Activated B cell treated with CpG ODN at 0.5 μM for 24 hours (primary cell): ENCODE measurements at regions not wholly inside any gene's neighbourhood (a gene's known extent, or its start where the extent isn't known, plus 50 kb on each side); places are given as distances from the start of the nearest gene placed in this dataset.

Experiments
- ATAC-seq: fragments of 200-7000 bp; cut with Tn5 transposase; one replicate; pipeline ENCODE4 v1.10.0; 2021; ENCODE audit warnings: low read depth, mild to moderate bottlenecking, moderate library complexity
- CTCF ChIA-PET: fragments of 350-600 bp; sonication (Branson Sonifier 250); formaldehyde crosslinking; loops from one replicate; lab custom pipeline; 2021; ENCODE audit warnings: antibody characterized with exemption; lab: Charles Lee
- POLR2A ChIA-PET: fragments of 350-600 bp; sonication (Branson Sonifier 250); formaldehyde crosslinking; loops from one replicate; lab custom pipeline; 2021; ENCODE audit warnings: antibody characterized with exemption; lab: Charles Lee
- DNase-seq: peaks from one replicate; pipeline ENCODE4 v3.0.0; 2022
- H3K27ac Mint-ChIP-seq: one replicate; pipeline ENCODE4 v1.8.0; 2020; ENCODE audit warnings: mixed read lengths
- H3K27me3 Mint-ChIP-seq: one replicate; pipeline ENCODE4 v1.8.0; 2021; ENCODE audit warnings: mixed read lengths
- H3K36me3 Mint-ChIP-seq: one replicate; pipeline ENCODE4 v1.8.0; 2021; ENCODE audit warnings: low read depth, mixed read lengths
- H3K4me1 Mint-ChIP-seq: one replicate; pipeline ENCODE4 v1.8.0; 2021; ENCODE audit warnings: mixed read lengths
- H3K4me3 Mint-ChIP-seq: one replicate; pipeline ENCODE4 v1.8.0; 2020; ENCODE audit warnings: mild to moderate bottlenecking, mixed read lengths
- H3K9me3 Mint-ChIP-seq: one replicate; pipeline ENCODE4 v1.8.0; 2020; ENCODE audit warnings: mixed read lengths
- intact Hi-C: fragments of 100-400 bp; cut with micrococcal nuclease; formaldehyde crosslinking; loops from one replicate; pipeline ENCODE4 v1.15.1; 2024
- TF ChIP-seq, protein P1 (sequence below): fragments of 200-600 bp; IDR thresholded peaks from one replicate; pipeline ENCODE4 v1.8.0; 2022; ENCODE audit warnings: antibody characterized with exemption, mild to moderate bottlenecking

DNA sequence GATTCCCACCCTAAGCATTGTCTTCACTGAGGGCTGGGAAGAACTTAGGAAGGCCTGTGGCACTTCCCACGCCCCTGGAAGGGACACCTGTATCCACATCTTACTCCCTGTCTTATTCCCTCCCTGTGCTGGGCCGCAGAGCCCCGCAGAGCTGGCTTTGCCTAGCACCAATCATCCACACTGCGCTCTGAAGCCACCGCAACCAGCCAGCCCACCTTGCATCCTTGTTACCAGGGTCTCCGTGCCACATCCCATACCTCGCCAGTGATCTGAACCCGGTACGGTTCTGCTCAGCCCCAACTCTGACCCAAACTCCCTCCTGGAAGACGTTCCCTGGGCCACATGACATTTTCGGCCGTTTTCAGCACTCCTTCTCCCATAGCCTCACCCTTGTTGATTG lies 101.4 kb upstream of the PITRM1 start:
- H3K27ac Mint-ChIP-seq = no peak overlapping the region
- ATAC-seq = no peak
- peaks cover 4% of the 10 kb centered on the region for H3K9me3 Mint-ChIP-seq
- intact Hi-C loops = no loop called here
- DNase-seq = no peak
- H3K4me3 Mint-ChIP-seq = no peak overlapping the region
- no peaks in the 10 kb centered on the region for H3K36me3 Mint-ChIP-seq
- H3K4me1 Mint-ChIP-seq = no peaks in the 10 kb centered on the region
- POLR2A ChIA-PET = interaction anchor here (0.7 kb wide), 2 partner anchors 13 to 26 kb away, joined by 5 to 13 read pairs; no protein-coding TSS in a partner anchor
- TF ChIP-seq, protein P1, sequence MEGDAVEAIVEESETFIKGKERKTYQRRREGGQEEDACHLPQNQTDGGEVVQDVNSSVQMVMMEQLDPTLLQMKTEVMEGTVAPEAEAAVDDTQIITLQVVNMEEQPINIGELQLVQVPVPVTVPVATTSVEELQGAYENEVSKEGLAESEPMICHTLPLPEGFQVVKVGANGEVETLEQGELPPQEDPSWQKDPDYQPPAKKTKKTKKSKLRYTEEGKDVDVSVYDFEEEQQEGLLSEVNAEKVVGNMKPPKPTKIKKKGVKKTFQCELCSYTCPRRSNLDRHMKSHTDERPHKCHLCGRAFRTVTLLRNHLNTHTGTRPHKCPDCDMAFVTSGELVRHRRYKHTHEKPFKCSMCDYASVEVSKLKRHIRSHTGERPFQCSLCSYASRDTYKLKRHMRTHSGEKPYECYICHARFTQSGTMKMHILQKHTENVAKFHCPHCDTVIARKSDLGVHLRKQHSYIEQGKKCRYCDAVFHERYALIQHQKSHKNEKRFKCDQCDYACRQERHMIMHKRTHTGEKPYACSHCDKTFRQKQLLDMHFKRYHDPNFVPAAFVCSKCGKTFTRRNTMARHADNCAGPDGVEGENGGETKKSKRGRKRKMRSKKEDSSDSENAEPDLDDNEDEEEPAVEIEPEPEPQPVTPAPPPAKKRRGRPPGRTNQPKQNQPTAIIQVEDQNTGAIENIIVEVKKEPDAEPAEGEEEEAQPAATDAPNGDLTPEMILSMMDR = no peak
- H3K27me3 Mint-ChIP-seq = peaks cover 10% of the 10 kb centered on the region
- CTCF ChIA-PET = no interaction called here

DNA sequence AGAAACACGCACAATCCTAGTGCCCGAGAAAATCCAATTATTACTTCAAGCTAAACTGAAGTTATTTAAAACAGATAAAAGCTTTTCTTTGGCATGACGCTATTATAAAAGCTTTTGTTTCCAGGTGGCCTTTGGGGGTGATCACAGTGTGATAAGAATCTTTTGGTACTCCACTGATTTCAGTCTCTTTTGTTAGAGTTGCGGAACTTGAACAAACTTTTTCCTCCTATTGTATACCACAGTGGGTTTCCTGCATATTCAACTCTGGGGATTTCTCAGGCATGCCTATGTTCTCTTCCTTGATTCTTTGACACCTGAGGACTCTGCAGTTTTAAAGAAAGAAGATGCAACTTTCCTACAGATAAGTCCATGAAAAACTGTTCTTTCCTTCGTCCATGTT lies 99.7 kb upstream of the PITRM1 start:
- Mint-ChIP-seq H3K27ac (no peak overlapping the region), H3K36me3 (no peaks in the 10 kb centered on the region), H3K9me3 (peaks cover 4% of the 10 kb centered on the region), H3K4me3 (no peak overlapping the region), H3K27me3 (peaks cover 10% of the 10 kb centered on the region), H3K4me1 (no peaks in the 10 kb centered on the region)
- DNase-seq = no peak
- CTCF ChIA-PET = no interaction called here
- POLR2A ChIA-PET = no interaction called here
- ATAC-seq = no peak
- TF ChIP-seq, protein P1 = no peak
- intact Hi-C loops = no loop called here

DNA sequence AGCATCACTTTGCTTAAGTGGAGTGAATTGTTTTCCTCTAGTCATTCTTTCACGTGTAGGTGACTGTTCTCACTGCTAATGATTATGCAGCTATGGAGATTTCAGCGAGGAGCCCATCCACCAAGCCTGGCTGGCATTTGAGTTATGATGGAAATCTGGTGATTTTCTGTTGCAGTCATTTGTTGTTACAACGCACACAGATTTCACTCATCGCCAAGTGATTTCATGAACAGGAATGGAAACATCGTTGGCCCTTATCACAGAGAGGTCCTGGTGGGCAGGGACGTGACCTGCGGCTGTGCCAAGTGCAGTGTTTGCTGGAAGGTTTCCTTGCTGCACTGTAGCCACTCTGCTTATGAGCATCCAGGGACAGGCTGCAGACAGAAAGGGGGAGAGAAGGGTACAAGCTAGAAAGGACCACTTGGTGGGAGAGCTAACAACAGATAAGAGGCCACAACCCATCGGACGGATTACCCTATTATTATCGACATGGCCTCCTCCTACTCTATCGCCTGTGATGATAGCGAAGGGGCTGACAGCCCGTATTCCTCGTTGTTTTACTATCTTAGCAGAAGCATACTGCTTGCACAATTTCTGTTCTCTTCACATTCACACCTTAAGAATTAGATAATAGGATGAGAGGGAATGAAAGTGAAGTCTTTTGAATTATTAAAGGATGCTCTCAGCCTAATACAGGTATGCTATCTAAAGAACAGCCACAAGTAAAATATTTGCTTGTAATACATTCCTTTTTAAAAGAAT lies 99.0 kb upstream of the PITRM1 start:
- peaks cover 4% of the 10 kb centered on the region for H3K9me3 Mint-ChIP-seq
- TF ChIP-seq, protein P1 = no peak
- H3K36me3 Mint-ChIP-seq = no peaks in the 10 kb centered on the region
- no peak for DNase-seq
- ATAC-seq = no peak
- H3K4me1 Mint-ChIP-seq = no peaks in the 10 kb centered on the region
- CTCF ChIA-PET = no interaction called here
- intact Hi-C loops = no loop called here
- peaks cover 8% of the 10 kb centered on the region for H3K27me3 Mint-ChIP-seq
- no peak overlapping the region for H3K27ac Mint-ChIP-seq
- no peak overlapping the region for H3K4me3 Mint-ChIP-seq
- POLR2A ChIA-PET = no interaction called here

DNA sequence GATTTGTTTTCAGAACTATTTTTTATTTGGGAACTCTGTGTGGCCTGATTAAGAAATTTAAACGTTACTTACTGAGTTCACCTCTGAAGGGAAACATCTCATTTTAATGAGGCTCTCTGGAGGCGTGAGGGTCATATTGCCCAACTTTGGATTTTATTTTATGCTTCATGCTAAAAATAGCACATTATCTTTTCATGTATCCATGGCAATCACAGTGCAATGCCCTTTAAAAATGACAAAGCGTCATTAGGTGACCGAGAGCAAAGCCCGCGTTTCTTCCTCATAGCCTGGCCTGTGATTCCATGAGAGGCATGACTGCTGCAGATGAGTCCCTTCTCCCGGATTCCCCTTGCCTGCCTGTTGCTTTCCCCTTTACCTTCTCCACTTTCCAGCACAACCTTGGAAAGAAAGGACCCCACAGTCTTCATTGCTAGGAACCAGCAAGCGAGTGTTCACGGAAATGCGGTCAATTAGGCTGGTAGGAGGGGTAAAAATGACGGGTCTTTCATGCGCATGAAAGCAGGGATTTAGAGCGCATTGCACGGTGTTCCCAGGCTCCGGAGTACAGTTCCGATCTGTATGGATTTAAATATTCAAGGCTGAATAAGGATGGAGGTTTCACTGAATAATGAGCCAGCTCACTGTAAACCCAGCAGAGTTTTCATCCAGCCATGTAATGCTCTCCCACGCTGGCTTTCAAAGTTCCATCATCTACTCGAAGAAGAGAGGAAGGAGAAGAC lies 98.2 kb upstream of the PITRM1 start:
- Mint-ChIP-seq H3K4me1 (no peaks in the 10 kb centered on the region), H3K27ac (no peak overlapping the region), H3K36me3 (no peaks in the 10 kb centered on the region), H3K27me3 (peaks cover 8% of the 10 kb centered on the region), H3K9me3 (peaks cover 4% of the 10 kb centered on the region), H3K4me3 (no peak overlapping the region)
- CTCF ChIA-PET = no interaction called here
- no peak for DNase-seq
- POLR2A ChIA-PET = no interaction called here
- TF ChIP-seq, protein P1 = no peak
- ATAC-seq = no peak
- intact Hi-C loops = no loop called here

DNA sequence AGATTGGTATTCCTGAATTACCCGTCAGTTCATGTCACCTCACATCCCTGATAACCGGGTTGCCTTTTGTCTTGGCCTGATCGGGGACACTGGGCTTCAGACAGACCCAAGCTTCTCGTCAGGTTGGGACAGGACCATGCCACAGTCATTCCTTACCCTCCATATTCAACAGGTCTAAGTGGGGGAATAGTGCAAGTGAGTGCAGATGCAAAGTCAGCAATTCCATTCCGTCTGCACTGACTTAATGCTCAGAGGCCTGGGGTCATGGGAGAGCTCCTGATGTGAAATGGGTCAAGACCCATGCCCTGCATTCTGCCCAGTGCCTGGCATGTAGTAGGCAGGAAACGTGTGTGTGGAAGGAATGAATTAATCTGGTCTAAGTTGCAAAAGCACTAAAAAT lies 95.4 kb upstream of the PITRM1 start:
- intact Hi-C loops = no loop called here
- H3K27ac Mint-ChIP-seq = no peak overlapping the region
- ChIA-PET POLR2A (no interaction called here), CTCF (no interaction called here)
- H3K9me3 Mint-ChIP-seq = no peaks in the 10 kb centered on the region
- H3K36me3 Mint-ChIP-seq = no peaks in the 10 kb centered on the region
- H3K4me3 Mint-ChIP-seq = no peak overlapping the region
- DNase-seq (no peak), ATAC-seq (no peak)
- H3K27me3 Mint-ChIP-seq = peaks cover 14% of the 10 kb centered on the region
- TF ChIP-seq, protein P1 = no peak
- H3K4me1 Mint-ChIP-seq = no peaks in the 10 kb centered on the region
